ENCODE measurements at regions not wholly inside any gene's neighbourhood (a gene's known extent, or its start where the extent isn't known, plus 50 kb on each side); places are given as distances from the start of the nearest gene placed in this dataset.

GRCh38 chr12:18183141-18183540, 78.2 kb upstream of the PIK3C2G start:
- Histone ChIP-seq H3K27ac (ENCODE audit: low read length) (no peak overlapping the region), H4K20me1 (ENCODE audit: insufficient read depth, low read length) (no peaks in the 10 kb centered on the region), H3K4me2 (ENCODE audit: low read length) (no peak overlapping the region), H3K9ac (ENCODE audit: low read length) (no peak overlapping the region), H3K9me3 (ENCODE audit: insufficient read depth, low read length) (no peaks in the 10 kb centered on the region), H3K36me3 (replicated peaks; ENCODE audit: low read depth, low read length) (no peaks in the 10 kb centered on the region), H3K4me3 (ENCODE audit: low read length) (no peak overlapping the region), H2AFZ (ENCODE audit: low read depth, low read length) (no peak overlapping the region), H3K79me2 (ENCODE audit: low read length) (no peaks in the 10 kb centered on the region), H3K27me3 (ENCODE audit: low read depth, low read length) (no peaks in the 10 kb centered on the region), H3K4me1 (ENCODE audit: low read length) (no peaks in the 10 kb centered on the region)
- TF ChIP-seq CTCF (IDR thresholded peaks at IDR 0.05; ENCODE audit: low read depth, low read length) (no peak), EZH2phosphoT487 (IDR thresholded peaks at IDR 0.05; ENCODE audit: low read depth) (no peak)

DNA sequence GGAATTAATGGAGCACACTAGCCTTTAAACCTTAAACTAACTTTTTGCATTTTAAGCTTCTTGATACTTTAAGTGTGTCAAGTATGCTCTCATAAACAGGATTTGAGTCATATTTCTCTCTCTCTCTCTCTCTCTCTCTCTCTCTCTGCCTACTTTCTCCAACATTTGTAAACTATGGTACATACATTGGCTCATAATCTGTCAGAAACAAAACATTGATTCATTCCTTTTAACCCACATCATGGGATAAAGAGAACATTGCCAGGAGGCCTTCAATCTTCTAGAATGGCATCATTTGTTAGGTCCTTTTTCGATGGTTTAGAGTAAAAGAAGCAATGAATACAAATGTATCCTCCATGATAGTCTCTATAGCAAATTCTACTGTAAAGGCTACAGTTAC, 81.6 kb upstream of the RERGL start:
- no peaks in the 10 kb centered on the region for H3K4me1 ChIP-seq (ENCODE audit: low read length)
- no peak overlapping the region for H3K4me3 ChIP-seq (ENCODE audit: low read length)
- H3K9ac ChIP-seq (ENCODE audit: low read length): no peak overlapping the region
- H2AFZ ChIP-seq (ENCODE audit: low read depth, low read length): no peak overlapping the region
- H3K27me3 ChIP-seq (ENCODE audit: low read depth, low read length): peaks cover 4% of the 10 kb centered on the region; the same call in 1 of the 2 replicates
- no peak overlapping the region for H3K27ac ChIP-seq (ENCODE audit: low read length)
- H3K79me2 ChIP-seq (ENCODE audit: low read length): no peaks in the 10 kb centered on the region
- H3K9me3 ChIP-seq (ENCODE audit: insufficient read depth, low read length): no peaks in the 10 kb centered on the region
- TF ChIP-seq CTCF (IDR thresholded peaks at IDR 0.05; ENCODE audit: low read depth, low read length): no peak
- TF ChIP-seq EZH2phosphoT487 (IDR thresholded peaks at IDR 0.05; ENCODE audit: low read depth): no peak
- no peaks in the 10 kb centered on the region for H3K36me3 ChIP-seq (replicated peaks; ENCODE audit: low read depth, low read length)
- H4K20me1 ChIP-seq (ENCODE audit: insufficient read depth, low read length): no peaks in the 10 kb centered on the region
- H3K4me2 ChIP-seq (ENCODE audit: low read length): no peak overlapping the region

DNA sequence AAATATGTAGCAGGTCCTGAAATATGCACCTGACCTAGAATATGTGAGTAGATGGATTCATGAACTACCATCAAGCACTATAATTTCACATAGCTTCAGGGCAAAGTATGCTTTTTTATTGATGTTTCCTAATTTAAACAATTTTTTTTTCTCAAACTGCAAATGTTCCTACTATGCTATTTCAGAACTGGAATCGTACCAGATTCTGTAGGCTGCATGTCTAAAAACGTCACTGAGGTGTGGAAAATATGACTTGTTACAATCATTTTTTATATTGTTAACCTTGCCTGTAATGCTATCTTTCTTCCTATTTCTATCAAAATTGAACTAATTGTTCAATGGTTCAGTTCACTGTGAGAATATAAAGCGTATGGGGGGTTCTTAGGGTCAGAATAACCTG, 78.0 kb upstream of the RERGL start:
- Histone ChIP-seq H3K9ac (ENCODE audit: low read length) (no peak overlapping the region), H3K4me3 (ENCODE audit: low read length) (no peak overlapping the region), H3K9me3 (ENCODE audit: insufficient read depth, low read length) (peaks cover 8% of the 10 kb centered on the region), H3K4me1 (ENCODE audit: low read length) (peaks cover 17% of the 10 kb centered on the region), H4K20me1 (ENCODE audit: insufficient read depth, low read length) (no peaks in the 10 kb centered on the region), H3K27ac (ENCODE audit: low read length) (no peak overlapping the region), H3K79me2 (ENCODE audit: low read length) (no peaks in the 10 kb centered on the region), H3K4me2 (ENCODE audit: low read length) (no peak overlapping the region), H3K36me3 (replicated peaks; ENCODE audit: low read depth, low read length) (no peaks in the 10 kb centered on the region), H2AFZ (ENCODE audit: low read depth, low read length) (no peak overlapping the region), H3K27me3 (ENCODE audit: low read depth, low read length) (peaks cover 4% of the 10 kb centered on the region; the same call in 1 of the 2 replicates)
- TF ChIP-seq EZH2phosphoT487 (IDR thresholded peaks at IDR 0.05; ENCODE audit: low read depth): no peak
- no peak for TF ChIP-seq CTCF (IDR thresholded peaks at IDR 0.05; ENCODE audit: low read depth, low read length)

DNA sequence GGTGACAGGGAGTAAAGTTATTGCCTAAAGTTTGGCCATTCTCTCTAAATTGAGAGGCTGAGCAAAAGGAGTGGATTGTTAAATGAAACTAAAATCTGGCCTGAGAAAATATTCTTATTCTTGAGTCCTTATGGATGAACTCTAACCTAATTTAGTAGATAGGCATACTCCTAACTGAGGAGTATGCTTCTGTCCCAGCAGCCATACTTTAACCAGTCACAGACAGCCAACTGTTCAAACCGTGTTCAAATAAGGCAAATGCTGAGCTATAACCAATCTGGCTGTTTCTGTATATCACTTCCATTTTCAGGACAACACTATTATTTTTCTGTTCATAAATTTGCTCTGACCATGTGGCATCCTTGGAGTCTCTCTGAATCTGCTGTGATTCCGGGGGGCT, 75.9 kb upstream of the RERGL start:
- H3K9me3 ChIP-seq (ENCODE audit: insufficient read depth, low read length): peaks cover 8% of the 10 kb centered on the region
- no peaks in the 10 kb centered on the region for H3K79me2 ChIP-seq (ENCODE audit: low read length)
- no peaks in the 10 kb centered on the region for H3K36me3 ChIP-seq (replicated peaks; ENCODE audit: low read depth, low read length)
- H3K27me3 ChIP-seq (ENCODE audit: low read depth, low read length): peaks cover 4% of the 10 kb centered on the region; the same call in 1 of the 2 replicates
- H3K9ac ChIP-seq (ENCODE audit: low read length): no peak overlapping the region
- H3K4me3 ChIP-seq (ENCODE audit: low read length): no peak overlapping the region
- no peaks in the 10 kb centered on the region for H4K20me1 ChIP-seq (ENCODE audit: insufficient read depth, low read length)
- H3K4me2 ChIP-seq (ENCODE audit: low read length): peak overlapping the region; percentile 53
- peak overlapping the region; percentile 61 for H3K27ac ChIP-seq (ENCODE audit: low read length)
- TF ChIP-seq EZH2phosphoT487 (IDR thresholded peaks at IDR 0.05; ENCODE audit: low read depth): no peak
- TF ChIP-seq CTCF (IDR thresholded peaks at IDR 0.05; ENCODE audit: low read depth, low read length): no peak
- H2AFZ ChIP-seq (ENCODE audit: low read depth, low read length): no peak overlapping the region
- peaks cover 17% of the 10 kb centered on the region for H3K4me1 ChIP-seq (ENCODE audit: low read length)
